ENCODE measurements at regions not wholly inside any gene's neighbourhood (a gene's known extent, or its start where the extent isn't known, plus 50 kb on each side); places are given as distances from the start of the nearest gene placed in this dataset.

GRCh38 chr10:130999376-131000202, 311.9 kb downstream of the TCERG1L start:
- Histone ChIP-seq H3K4me1 (ENCODE audit: control insufficient read depth in 2 of 3, insufficient read depth in 2 of 3, low read depth in 1 of 3, low read length in 3 of 3) (no peaks in the 10 kb centered on the region), H3K27ac (ENCODE audit: low read depth in 2 of 2, low read length in 2 of 2) (no peak overlapping the region), H3K4me3 (ENCODE audit: low read length in 3 of 3) (no peak overlapping the region), H3K9ac (ENCODE audit: low read length in 3 of 3) (no peak overlapping the region), H3K27me3 (ENCODE audit: control insufficient read depth, insufficient read depth, low read length) (no peaks in the 10 kb centered on the region), H3K9me3 (ENCODE audit: control insufficient read depth in 2 of 3, insufficient read depth in 1 of 3, low read length in 3 of 3) (peaks cover 0 to 2% (median 0%) of the 10 kb centered on the region in 3 donors), H3K36me3 (ENCODE audit: control insufficient read depth in 2 of 3, insufficient read depth in 3 of 3, low read length in 3 of 3) (no peaks in the 10 kb centered on the region)
- no peak for DNase-seq
- FAIRE-seq = no peak
- intact Hi-C loops (cut with DNase I) = no loop called here
- TF ChIP-seq CTCF (IDR thresholded peaks at IDR 0.05; ENCODE audit: borderline replicate concordance, extremely low read depth, insufficient read depth) = no peak

- no peak for DNase-seq
- no peak overlapping the region for H3K9ac ChIP-seq (ENCODE audit: low read length in 3 of 3)
- no peak overlapping the region for H3K4me3 ChIP-seq (ENCODE audit: low read length in 3 of 3)
- intact Hi-C loops (cut with DNase I) = no loop called here
- H3K27ac ChIP-seq (ENCODE audit: low read depth in 2 of 2, low read length in 2 of 2) = no peak overlapping the region
- no peak for FAIRE-seq
- H3K9me3 ChIP-seq (ENCODE audit: control insufficient read depth in 2 of 3, insufficient read depth in 1 of 3, low read length in 3 of 3) = peaks cover 0 to 2% (median 0%) of the 10 kb centered on the region in 3 donors
- no peak for TF ChIP-seq CTCF (IDR thresholded peaks at IDR 0.05; ENCODE audit: borderline replicate concordance, extremely low read depth, insufficient read depth)
- H3K27me3 ChIP-seq (ENCODE audit: control insufficient read depth, insufficient read depth, low read length) = no peaks in the 10 kb centered on the region
- no peaks in the 10 kb centered on the region for H3K36me3 ChIP-seq (ENCODE audit: control insufficient read depth in 2 of 3, insufficient read depth in 3 of 3, low read length in 3 of 3)
- H3K4me1 ChIP-seq (ENCODE audit: control insufficient read depth in 2 of 3, insufficient read depth in 2 of 3, low read depth in 1 of 3, low read length in 3 of 3) = no peaks in the 10 kb centered on the region
Observed at GRCh38 chr10:131000244-131000643, 311.3 kb downstream of the TCERG1L start.

- FAIRE-seq (no peak), DNase-seq (no peak)
- Histone ChIP-seq H3K36me3 (ENCODE audit: control insufficient read depth in 2 of 3, insufficient read depth in 3 of 3, low read length in 3 of 3) (no peaks in the 10 kb centered on the region), H3K4me1 (ENCODE audit: control insufficient read depth in 2 of 3, insufficient read depth in 2 of 3, low read depth in 1 of 3, low read length in 3 of 3) (no peaks in the 10 kb centered on the region), H3K27ac (ENCODE audit: low read depth in 2 of 2, low read length in 2 of 2) (no peak overlapping the region), H3K4me3 (ENCODE audit: low read length in 3 of 3) (no peak overlapping the region), H3K9me3 (ENCODE audit: control insufficient read depth in 2 of 3, insufficient read depth in 1 of 3, low read length in 3 of 3) (peaks cover 0 to 2% (median 0%) of the 10 kb centered on the region in 3 donors), H3K27me3 (ENCODE audit: control insufficient read depth, insufficient read depth, low read length) (no peaks in the 10 kb centered on the region), H3K9ac (ENCODE audit: low read length in 3 of 3) (no peak overlapping the region)
- no peak for TF ChIP-seq CTCF (IDR thresholded peaks at IDR 0.05; ENCODE audit: borderline replicate concordance, extremely low read depth, insufficient read depth)
- intact Hi-C loops (cut with DNase I) = no loop called here
Observed at GRCh38 chr10:131000743-131001142, 310.8 kb downstream of the TCERG1L start.
